NCI-H748 treated with DMSO at 0.1 percent for 48 hours (cell line): ENCODE measurements at regions not wholly inside any gene's neighbourhood (a gene's known extent, or its start where the extent isn't known, plus 50 kb on each side); places are given as distances from the start of the nearest gene placed in this dataset.
"Not testable (repeated sequence)": the region's sequence is repeated elsewhere in the genome, so short reads cannot be mapped to it uniquely, and the experiment has no call there.

Source experiments
- DNase-seq: peaks from one replicate; lab custom pipeline; 2025; lab: John Stamatoyannopoulos, UW

- DNase-seq, result no peak
Measured at GRCh38 chr7:153087498-153087897, 327.9 kb downstream of the ACTR3B start.

GRCh38 chr7:153088601-153089000 lies 329.0 kb downstream of the ACTR3B start:
- no peak for DNase-seq

- no peak for DNase-seq
Measured at GRCh38 chr7:153090209-153090608, 330.7 kb downstream of the ACTR3B start.

- DNase-seq, result no peak
Measured at GRCh38 chr7:153090764-153091163, 331.2 kb downstream of the ACTR3B start.

- DNase-seq, result no peak
Measured at GRCh38 chr7:153091477-153091876, 331.9 kb downstream of the ACTR3B start.

- no peak for DNase-seq
Measured at GRCh38 chr7:153097511-153098201, 338.1 kb downstream of the ACTR3B start.

GRCh38 chr7:153099235-153099634 lies 339.7 kb downstream of the ACTR3B start:
- no peak for DNase-seq

- no peak for DNase-seq
Measured at GRCh38 chr7:153100691-153101237, 341.2 kb downstream of the ACTR3B start.

- DNase-seq, result no peak
Measured at GRCh38 chr7:153103202-153103601, 343.6 kb downstream of the ACTR3B start.

- no peak for DNase-seq
Measured at GRCh38 chr7:153107826-153108225, 348.3 kb downstream of the ACTR3B start.

- DNase-seq, result no peak
Measured at GRCh38 chr7:153109566-153109965, 350.0 kb downstream of the ACTR3B start.

- no peak for DNase-seq
Measured at GRCh38 chr7:153110606-153111005, 351.1 kb downstream of the ACTR3B start.

- not testable (repeated sequence) for DNase-seq
Measured at GRCh38 chr7:153122255-153122654, 362.7 kb downstream of the ACTR3B start.

GRCh38 chr7:153130052-153130451 lies 370.5 kb downstream of the ACTR3B start:
- DNase-seq, result no peak

GRCh38 chr7:153151766-153152165 lies 392.2 kb downstream of the ACTR3B start:
- no peak for DNase-seq

- no peak for DNase-seq
Measured at GRCh38 chr7:153152801-153153422, 393.4 kb downstream of the ACTR3B start.

GRCh38 chr7:153158149-153158548 lies 398.6 kb downstream of the ACTR3B start:
- DNase-seq, result no peak

- no peak for DNase-seq
Measured at GRCh38 chr7:153170287-153170686, 410.7 kb downstream of the ACTR3B start.

- no peak for DNase-seq
Measured at GRCh38 chr7:153185936-153186335, 426.4 kb downstream of the ACTR3B start.

- no peak for DNase-seq
Measured at GRCh38 chr7:153188161-153188560, 428.6 kb downstream of the ACTR3B start.

- DNase-seq, result no peak
Measured at GRCh38 chr7:153188630-153189029, 429.1 kb downstream of the ACTR3B start.

GRCh38 chr7:153190452-153190851 lies 430.9 kb downstream of the ACTR3B start:
- DNase-seq, result no peak

- DNase-seq, result no peak
Measured at GRCh38 chr7:153190986-153191385, 431.4 kb downstream of the ACTR3B start.
